ENCODE measurements at regions not wholly inside any gene's neighbourhood (a gene's known extent, or its start where the extent isn't known, plus 50 kb on each side); places are given as distances from the start of the nearest gene placed in this dataset.

GRCh38 chr21:19608101-19608621 lies 1204.6 kb upstream of the TMPRSS15 start:
- Histone ChIP-seq H3K4me1 (ENCODE audit: control insufficient read depth, insufficient read depth, low read length) (peaks cover 5% of the 10 kb centered on the region), H3K27me3 (ENCODE audit: control insufficient read depth, insufficient read depth, low read length) (no peaks in the 10 kb centered on the region), H3K36me3 (ENCODE audit: control insufficient read depth, insufficient read depth, low read length) (no peaks in the 10 kb centered on the region), H3K27ac (ENCODE audit: low read depth, low read length) (no peak overlapping the region), H3K4me3 (ENCODE audit: low read length) (no peak overlapping the region), H3K9ac (ENCODE audit: low read length) (no peak overlapping the region)

- H3K4me3 ChIP-seq (ENCODE audit: low read length) = no peak overlapping the region
- H3K36me3 ChIP-seq (ENCODE audit: control insufficient read depth, insufficient read depth, low read length) = no peaks in the 10 kb centered on the region
- H3K27ac ChIP-seq (ENCODE audit: low read depth, low read length) = no peak overlapping the region
- H3K27me3 ChIP-seq (ENCODE audit: control insufficient read depth, insufficient read depth, low read length) = no peaks in the 10 kb centered on the region
- H3K4me1 ChIP-seq (ENCODE audit: control insufficient read depth, insufficient read depth, low read length) = peaks cover 5% of the 10 kb centered on the region
- H3K9ac ChIP-seq (ENCODE audit: low read length) = no peak overlapping the region
Observed at GRCh38 chr21:19609611-19610010, 1206.0 kb upstream of the TMPRSS15 start.

GRCh38 chr21:19621837-19622496 lies 1218.4 kb upstream of the TMPRSS15 start:
- Histone ChIP-seq H3K4me3 (ENCODE audit: low read length) (no peak overlapping the region), H3K4me1 (ENCODE audit: control insufficient read depth, insufficient read depth, low read length) (no peaks in the 10 kb centered on the region), H3K36me3 (ENCODE audit: control insufficient read depth, insufficient read depth, low read length) (no peaks in the 10 kb centered on the region), H3K9ac (ENCODE audit: low read length) (no peak overlapping the region), H3K27ac (ENCODE audit: low read depth, low read length) (no peak overlapping the region), H3K27me3 (ENCODE audit: control insufficient read depth, insufficient read depth, low read length) (no peaks in the 10 kb centered on the region)

- Histone ChIP-seq H3K9ac (ENCODE audit: low read length) (no peak overlapping the region), H3K27me3 (ENCODE audit: control insufficient read depth, insufficient read depth, low read length) (no peaks in the 10 kb centered on the region), H3K27ac (ENCODE audit: low read depth, low read length) (no peak overlapping the region), H3K36me3 (ENCODE audit: control insufficient read depth, insufficient read depth, low read length) (no peaks in the 10 kb centered on the region), H3K4me1 (ENCODE audit: control insufficient read depth, insufficient read depth, low read length) (no peaks in the 10 kb centered on the region), H3K4me3 (ENCODE audit: low read length) (no peak overlapping the region)
Observed at GRCh38 chr21:19640964-19641363, 1237.4 kb upstream of the TMPRSS15 start.

GRCh38 chr21:19648391-19648790 lies 1244.8 kb upstream of the TMPRSS15 start:
- Histone ChIP-seq H3K27ac (ENCODE audit: low read depth, low read length) (no peak overlapping the region), H3K4me3 (ENCODE audit: low read length) (no peak overlapping the region), H3K4me1 (ENCODE audit: control insufficient read depth, insufficient read depth, low read length) (no peaks in the 10 kb centered on the region), H3K27me3 (ENCODE audit: control insufficient read depth, insufficient read depth, low read length) (no peaks in the 10 kb centered on the region), H3K9ac (ENCODE audit: low read length) (no peak overlapping the region), H3K36me3 (ENCODE audit: control insufficient read depth, insufficient read depth, low read length) (no peaks in the 10 kb centered on the region)

GRCh38 chr21:19683492-19683891 lies 1279.9 kb upstream of the TMPRSS15 start:
- Histone ChIP-seq H3K36me3 (ENCODE audit: control insufficient read depth, insufficient read depth, low read length) (no peaks in the 10 kb centered on the region), H3K9ac (ENCODE audit: low read length) (no peak overlapping the region), H3K4me1 (ENCODE audit: control insufficient read depth, insufficient read depth, low read length) (no peaks in the 10 kb centered on the region), H3K27ac (ENCODE audit: low read depth, low read length) (no peak overlapping the region), H3K4me3 (ENCODE audit: low read length) (no peak overlapping the region), H3K27me3 (ENCODE audit: control insufficient read depth, insufficient read depth, low read length) (no peaks in the 10 kb centered on the region)

GRCh38 chr21:19684328-19684727 lies 1280.7 kb upstream of the TMPRSS15 start:
- Histone ChIP-seq H3K9ac (ENCODE audit: low read length) (no peak overlapping the region), H3K4me1 (ENCODE audit: control insufficient read depth, insufficient read depth, low read length) (no peaks in the 10 kb centered on the region), H3K36me3 (ENCODE audit: control insufficient read depth, insufficient read depth, low read length) (no peaks in the 10 kb centered on the region), H3K27me3 (ENCODE audit: control insufficient read depth, insufficient read depth, low read length) (no peaks in the 10 kb centered on the region), H3K27ac (ENCODE audit: low read depth, low read length) (no peak overlapping the region), H3K4me3 (ENCODE audit: low read length) (no peak overlapping the region)

GRCh38 chr21:19692231-19692630 lies 1288.6 kb upstream of the TMPRSS15 start:
- Histone ChIP-seq H3K4me1 (ENCODE audit: control insufficient read depth, insufficient read depth, low read length) (no peaks in the 10 kb centered on the region), H3K9ac (ENCODE audit: low read length) (no peak overlapping the region), H3K27me3 (ENCODE audit: control insufficient read depth, insufficient read depth, low read length) (no peaks in the 10 kb centered on the region), H3K4me3 (ENCODE audit: low read length) (no peak overlapping the region), H3K27ac (ENCODE audit: low read depth, low read length) (no peak overlapping the region), H3K36me3 (ENCODE audit: control insufficient read depth, insufficient read depth, low read length) (no peaks in the 10 kb centered on the region)

- Histone ChIP-seq H3K4me1 (ENCODE audit: control insufficient read depth, insufficient read depth, low read length) (no peaks in the 10 kb centered on the region), H3K36me3 (ENCODE audit: control insufficient read depth, insufficient read depth, low read length) (no peaks in the 10 kb centered on the region), H3K27me3 (ENCODE audit: control insufficient read depth, insufficient read depth, low read length) (no peaks in the 10 kb centered on the region), H3K4me3 (ENCODE audit: low read length) (no peak overlapping the region), H3K27ac (ENCODE audit: low read depth, low read length) (no peak overlapping the region), H3K9ac (ENCODE audit: low read length) (no peak overlapping the region)
Observed at GRCh38 chr21:19695796-19696195, 1292.2 kb upstream of the TMPRSS15 start.

GRCh38 chr21:19700476-19700875 lies 1296.9 kb upstream of the TMPRSS15 start:
- Histone ChIP-seq H3K4me1 (ENCODE audit: control insufficient read depth, insufficient read depth, low read length) (no peaks in the 10 kb centered on the region), H3K36me3 (ENCODE audit: control insufficient read depth, insufficient read depth, low read length) (no peaks in the 10 kb centered on the region), H3K27ac (ENCODE audit: low read depth, low read length) (no peak overlapping the region), H3K27me3 (ENCODE audit: control insufficient read depth, insufficient read depth, low read length) (no peaks in the 10 kb centered on the region), H3K9ac (ENCODE audit: low read length) (no peak overlapping the region), H3K4me3 (ENCODE audit: low read length) (no peak overlapping the region)

GRCh38 chr21:19702726-19703125 lies 1295.5 kb upstream of the NCAM2 start:
- Histone ChIP-seq H3K4me1 (ENCODE audit: control insufficient read depth, insufficient read depth, low read length) (no peaks in the 10 kb centered on the region), H3K4me3 (ENCODE audit: low read length) (no peak overlapping the region), H3K27me3 (ENCODE audit: control insufficient read depth, insufficient read depth, low read length) (no peaks in the 10 kb centered on the region), H3K27ac (ENCODE audit: low read depth, low read length) (no peak overlapping the region), H3K36me3 (ENCODE audit: control insufficient read depth, insufficient read depth, low read length) (no peaks in the 10 kb centered on the region), H3K9ac (ENCODE audit: low read length) (no peak overlapping the region)

GRCh38 chr21:19704832-19705231 lies 1293.4 kb upstream of the NCAM2 start:
- Histone ChIP-seq H3K27me3 (ENCODE audit: control insufficient read depth, insufficient read depth, low read length) (no peaks in the 10 kb centered on the region), H3K4me1 (ENCODE audit: control insufficient read depth, insufficient read depth, low read length) (no peaks in the 10 kb centered on the region)

GRCh38 chr21:19712441-19712840 lies 1285.8 kb upstream of the NCAM2 start:
- Histone ChIP-seq H3K27me3 (ENCODE audit: control insufficient read depth, insufficient read depth, low read length) (no peaks in the 10 kb centered on the region), H3K4me1 (ENCODE audit: control insufficient read depth, insufficient read depth, low read length) (no peaks in the 10 kb centered on the region), H3K36me3 (ENCODE audit: control insufficient read depth, insufficient read depth, low read length) (no peaks in the 10 kb centered on the region), H3K4me3 (ENCODE audit: low read length) (no peak overlapping the region), H3K9ac (ENCODE audit: low read length) (no peak overlapping the region), H3K27ac (ENCODE audit: low read depth, low read length) (no peak overlapping the region)

More at GRCh38 chr21:19704832-19705231, 1293.4 kb upstream of the NCAM2 start:
- Histone ChIP-seq H3K27ac (ENCODE audit: low read depth, low read length) (no peak overlapping the region), H3K4me3 (ENCODE audit: low read length) (no peak overlapping the region), H3K36me3 (ENCODE audit: control insufficient read depth, insufficient read depth, low read length) (no peaks in the 10 kb centered on the region), H3K9ac (ENCODE audit: low read length) (no peak overlapping the region)
